HCT116 (cell line): ENCODE measurements at regions not wholly inside any gene's neighbourhood (a gene's known extent, or its start where the extent isn't known, plus 50 kb on each side); places are given as distances from the start of the nearest gene placed in this dataset.

Source experiments
- ATAC-seq: fragments of 200-7000 bp; cut with Tn5 transposase; 2 replicates; pipeline ENCODE4 v1.9.1; 2020; ENCODE audit warnings: mild to moderate bottlenecking, moderate library complexity
- BruUV-seq: library from RNA; stranded (reverse); fragments of 400-500 nt; replicated peaks from 2 replicates; lab custom pipeline; 2021; lab: Mats Ljungman, UMichigan
- CTCF ChIA-PET: fragments of 300-600 bp; sonication (Branson Sonifier 250); formaldehyde crosslinking; loops from one replicate; lab custom pipeline; 2021; ENCODE audit warnings: antibody characterized with exemption; lab: Charles Lee
- POLR2A ChIA-PET: fragments of 300-600, 350-600 bp; sonication (Branson Sonifier 250); formaldehyde crosslinking; loops from one replicate; lab custom pipeline; 2021; ENCODE audit warnings: antibody characterized with exemption; lab: Charles Lee
- RAD21 ChIA-PET, 2 experiments: fragments of 300-600 bp; sonication (Branson Sonifier 250); formaldehyde crosslinking; loops; one replicate each; lab custom pipeline; 2023; ENCODE audit warnings: low total read pairs in 2 of 2; ENCODE audit not compliant: uncharacterized antibody in 2 of 2, unreplicated experiment in 2 of 2, low non-redundant PET in 1 of 2; lab: Charles Lee
- DNase-seq: peaks from one replicate; pipeline ENCODE4 v3.0.0-alpha.2; 2010; ENCODE audit warnings: low read depth, low spot score
- H2AFZ ChIP-seq: fragments of 200-600 bp; shearing (Covaris generic), sonication (generic); 2 replicates; pipeline ENCODE4 v1.6.1; 2017; ENCODE audit warnings: low read depth, mixed run types, mixed read lengths, antibody characterized with exemption, low read length; ENCODE audit not compliant: poor library complexity, severe bottlenecking
- H3K27ac ChIP-seq: 2 replicates; pipeline ENCODE4 v1.5.1; 2012; ENCODE audit warnings: low read depth, low read length
- H3K27me3 ChIP-seq: fragments of 200-600 bp; sonication (generic); 2 replicates; pipeline ENCODE4 v1.6.1; 2016; ENCODE audit warnings: mixed run types, low read length, mixed read lengths; ENCODE audit not compliant: insufficient read depth
- H3K36me3 ChIP-seq, 2 experiments: fragments of 200-500 bp in 1 of 2; fragments of 200-600 bp in 1 of 2; sonication (Bioruptor generic) in 1 of 2; sonication (generic) in 1 of 2; 2 replicates each; pipeline versions ENCODE4 v1.5.1 to v1.6.1; 2014 to 2016; ENCODE audit warnings: low read length in 2 of 2, inconsistent platforms in 1 of 2, mixed read lengths in 1 of 2, mixed run types in 1 of 2; ENCODE audit not compliant: insufficient read depth in 2 of 2, control insufficient read depth in 1 of 2
- H3K4me1 ChIP-seq, 2 experiments: fragments of 200-600 bp in 1 of 2; sonication (generic) in 1 of 2; 2 replicates each; pipeline versions ENCODE4 v1.5.1 to v1.6.1; 2012 to 2017; ENCODE audit warnings: low read length in 2 of 2, inconsistent platforms in 1 of 2, mild to moderate bottlenecking in 1 of 2, mixed read lengths in 1 of 2, mixed run types in 1 of 2, moderate library complexity in 1 of 2; ENCODE audit not compliant: insufficient read depth in 2 of 2, control insufficient read depth in 1 of 2
- H3K4me2 ChIP-seq: fragments of 200-600 bp; sonication (generic); 2 replicates; pipeline ENCODE4 v1.6.1; 2017; ENCODE audit warnings: mixed run types, low read length, mixed read lengths
- H3K4me3 ChIP-seq, 2 experiments: fragments of 200-600 bp in 1 of 2; sonication (generic) in 1 of 2; replicated peaks in 1 of 2; 2 replicates each; pipeline ENCODE4 v1.5.1; 2011 to 2016; ENCODE audit warnings: low read length in 2 of 2, control low read depth in 1 of 2, low read depth in 1 of 2, mild to moderate bottlenecking in 1 of 2, mixed read lengths in 1 of 2, mixed run types in 1 of 2
- H3K79me2 ChIP-seq: fragments of 200-600 bp; sonication (generic); 2 replicates; pipeline ENCODE4 v1.6.1; 2017; ENCODE audit warnings: mild to moderate bottlenecking, mixed run types, low read length, moderate library complexity, mixed read lengths; ENCODE audit not compliant: insufficient read depth
- H3K9ac ChIP-seq: fragments of 200-600 bp; sonication (generic); 2 replicates; pipeline ENCODE4 v1.6.1; 2016; ENCODE audit warnings: low read length, mixed read lengths
- H3K9me2 ChIP-seq: fragments of 200-600 bp; sonication (generic), shearing (Covaris generic); 2 replicates; pipeline ENCODE4 v1.6.1; 2017; ENCODE audit warnings: mixed run types, mild to moderate bottlenecking, moderate library complexity; ENCODE audit not compliant: insufficient read depth
- H3K9me3 ChIP-seq, 2 experiments: fragments of 200-500 bp in 1 of 2; fragments of 200-600 bp in 1 of 2; sonication (Bioruptor generic) in 1 of 2; sonication (generic) in 1 of 2; 2 replicates each; pipeline ENCODE4 v1.6.1; 2014 to 2017; ENCODE audit warnings: low read length in 2 of 2, mixed read lengths in 2 of 2, inconsistent platforms in 1 of 2, low read depth in 1 of 2, mild to moderate bottlenecking in 1 of 2, mixed run types in 1 of 2, moderate library complexity in 1 of 2; ENCODE audit not compliant: control insufficient read depth in 1 of 2, insufficient read depth in 1 of 2
- H4K20me1 ChIP-seq: fragments of 200-600 bp; sonication (generic), shearing (Covaris generic); 2 replicates; pipeline ENCODE4 v1.6.1; 2017; ENCODE audit warnings: mixed run types, mild to moderate bottlenecking, moderate library complexity; ENCODE audit not compliant: insufficient read depth
- CEBPB ChIP-seq: IDR thresholded peaks from 2 replicates; pipeline ENCODE4 v1.6.1; 2012; ENCODE audit warnings: low read depth
- RAD21 ChIP-seq: IDR thresholded peaks from 2 replicates; pipeline ENCODE4 v1.6.1; 2012; ENCODE audit warnings: low read depth, mild to moderate bottlenecking
- SP1 ChIP-seq: IDR thresholded peaks from 2 replicates; pipeline ENCODE4 v1.6.1; 2012; ENCODE audit warnings: low read depth
- SRF ChIP-seq: IDR thresholded peaks from 2 replicates; pipeline ENCODE4 v1.6.1; 2012; ENCODE audit warnings: low read depth
- YY1 ChIP-seq: IDR thresholded peaks from 2 replicates; pipeline ENCODE4 v1.6.1; 2011; ENCODE audit warnings: low read length, low read depth, moderate library complexity, mild to moderate bottlenecking; ENCODE audit not compliant: insufficient replicate concordance; ENCODE audit errors: extremely low read depth
- intact Hi-C: fragments of 100-400 bp; cut with micrococcal nuclease; formaldehyde crosslinking; loops from 2 replicates; pipeline ENCODE4 v1.10.0; 2022
- TF ChIP-seq, protein P1 (sequence below), 3 experiments: fragments of 200-600 bp in 1 of 3; sonication (generic) in 1 of 3; IDR thresholded peaks in 2 of 3; conservative IDR thresholded peaks in 1 of 3; 2 replicates each; pipeline ENCODE4 v1.5.1; 2012 to 2017; ENCODE audit warnings: low read depth in 2 of 3, low read length in 2 of 3, antibody characterized with exemption in 1 of 3, borderline replicate concordance in 1 of 3, control low read depth in 1 of 3, mild to moderate bottlenecking in 1 of 3, mixed read lengths in 1 of 3, mixed run types in 1 of 3, moderate library complexity in 1 of 3; ENCODE audit not compliant: insufficient read depth in 1 of 3
- TF ChIP-seq, protein P2 (sequence below): IDR thresholded peaks from 2 replicates; pipeline ENCODE4 v1.6.1; 2011; ENCODE audit warnings: mild to moderate bottlenecking, low read length, moderate library complexity; ENCODE audit not compliant: insufficient replicate concordance; ENCODE audit errors: extremely low read depth

GRCh38 chr13:24605923-24606372, 74.3 kb upstream of the ATP12A start:
- no peaks in the 10 kb centered on the region for H3K9me2 ChIP-seq
- CTCF ChIA-PET: interaction anchor here (1.2 to 1.3 kb wide), 2 partner anchors 363 to 389 kb away, joined by 3 to 4 read pairs; no protein-coding TSS in a partner anchor
- no peaks in the 10 kb centered on the region for H3K9me3 ChIP-seq
- H3K9ac ChIP-seq: no peak overlapping the region
- DNase-seq (peak; percentile 6), ATAC-seq (peak; percentile 83)
- no peak overlapping the region for H2AFZ ChIP-seq
- TF ChIP-seq YY1 (no peak), SRF (no peak), SP1 (no peak), CEBPB (no peak), RAD21 (peak; percentile 32; the same call in 1 of the 2 replicates)
- TF ChIP-seq, protein P1, sequence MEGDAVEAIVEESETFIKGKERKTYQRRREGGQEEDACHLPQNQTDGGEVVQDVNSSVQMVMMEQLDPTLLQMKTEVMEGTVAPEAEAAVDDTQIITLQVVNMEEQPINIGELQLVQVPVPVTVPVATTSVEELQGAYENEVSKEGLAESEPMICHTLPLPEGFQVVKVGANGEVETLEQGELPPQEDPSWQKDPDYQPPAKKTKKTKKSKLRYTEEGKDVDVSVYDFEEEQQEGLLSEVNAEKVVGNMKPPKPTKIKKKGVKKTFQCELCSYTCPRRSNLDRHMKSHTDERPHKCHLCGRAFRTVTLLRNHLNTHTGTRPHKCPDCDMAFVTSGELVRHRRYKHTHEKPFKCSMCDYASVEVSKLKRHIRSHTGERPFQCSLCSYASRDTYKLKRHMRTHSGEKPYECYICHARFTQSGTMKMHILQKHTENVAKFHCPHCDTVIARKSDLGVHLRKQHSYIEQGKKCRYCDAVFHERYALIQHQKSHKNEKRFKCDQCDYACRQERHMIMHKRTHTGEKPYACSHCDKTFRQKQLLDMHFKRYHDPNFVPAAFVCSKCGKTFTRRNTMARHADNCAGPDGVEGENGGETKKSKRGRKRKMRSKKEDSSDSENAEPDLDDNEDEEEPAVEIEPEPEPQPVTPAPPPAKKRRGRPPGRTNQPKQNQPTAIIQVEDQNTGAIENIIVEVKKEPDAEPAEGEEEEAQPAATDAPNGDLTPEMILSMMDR (IDR thresholded peaks at IDR 0.05 in 2 of 3, conservative IDR thresholded peaks at IDR 0.05 in 1 of 3; ENCODE audit: borderline replicate concordance in 1 of 3, insufficient read depth in 1 of 3, low read depth in 2 of 3, low read length in 2 of 3): peak in 2 of 3 experiments; percentile 18 to 21; a peak in 1 of 6 replicates
- H3K4me1 ChIP-seq: no peaks in the 10 kb centered on the region
- H3K27ac ChIP-seq: no peak overlapping the region
- H3K36me3 ChIP-seq: no peaks in the 10 kb centered on the region
- no peak overlapping the region for H3K4me2 ChIP-seq
- intact Hi-C loops: no loop called here
- POLR2A ChIA-PET: no interaction called here
- H3K4me3 ChIP-seq: no peak overlapping the region
- BruUV-seq: no TSS peak
- no peaks in the 10 kb centered on the region for H3K79me2 ChIP-seq
- RAD21 ChIA-PET: no interaction called here
- H3K27me3 ChIP-seq: no peaks in the 10 kb centered on the region
- H4K20me1 ChIP-seq: no peaks in the 10 kb centered on the region

- ChIA-PET POLR2A (no interaction called here), CTCF (interaction anchor here (1.2 to 1.3 kb wide), 2 partner anchors 362 to 389 kb away, joined by 3 to 4 read pairs; no protein-coding TSS in a partner anchor), RAD21 (no interaction called here)
- no peak overlapping the region for H3K9ac ChIP-seq
- DNase-seq (no peak), ATAC-seq (peak; percentile 17; the same call in 1 of the 2 replicates)
- H3K4me2 ChIP-seq: no peak overlapping the region
- no peaks in the 10 kb centered on the region for H3K4me1 ChIP-seq
- BruUV-seq: no TSS peak
- H3K79me2 ChIP-seq: no peaks in the 10 kb centered on the region
- no peak overlapping the region for H2AFZ ChIP-seq
- no peaks in the 10 kb centered on the region for H3K9me3 ChIP-seq
- TF ChIP-seq, protein P2, sequence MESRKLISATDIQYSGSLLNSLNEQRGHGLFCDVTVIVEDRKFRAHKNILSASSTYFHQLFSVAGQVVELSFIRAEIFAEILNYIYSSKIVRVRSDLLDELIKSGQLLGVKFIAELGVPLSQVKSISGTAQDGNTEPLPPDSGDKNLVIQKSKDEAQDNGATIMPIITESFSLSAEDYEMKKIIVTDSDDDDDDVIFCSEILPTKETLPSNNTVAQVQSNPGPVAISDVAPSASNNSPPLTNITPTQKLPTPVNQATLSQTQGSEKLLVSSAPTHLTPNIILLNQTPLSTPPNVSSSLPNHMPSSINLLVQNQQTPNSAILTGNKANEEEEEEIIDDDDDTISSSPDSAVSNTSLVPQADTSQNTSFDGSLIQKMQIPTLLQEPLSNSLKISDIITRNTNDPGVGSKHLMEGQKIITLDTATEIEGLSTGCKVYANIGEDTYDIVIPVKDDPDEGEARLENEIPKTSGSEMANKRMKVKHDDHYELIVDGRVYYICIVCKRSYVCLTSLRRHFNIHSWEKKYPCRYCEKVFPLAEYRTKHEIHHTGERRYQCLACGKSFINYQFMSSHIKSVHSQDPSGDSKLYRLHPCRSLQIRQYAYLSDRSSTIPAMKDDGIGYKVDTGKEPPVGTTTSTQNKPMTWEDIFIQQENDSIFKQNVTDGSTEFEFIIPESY: no peak
- TF ChIP-seq, protein P1 (IDR thresholded peaks at IDR 0.05 in 2 of 3, conservative IDR thresholded peaks at IDR 0.05 in 1 of 3; ENCODE audit: borderline replicate concordance in 1 of 3, insufficient read depth in 1 of 3, low read depth in 2 of 3, low read length in 2 of 3): 0 out of 6 replicates have a peak, but pooled peaks of 1 of the 3 experiments have one; percentile 2
- H3K27ac ChIP-seq: no peak overlapping the region
- H3K9me2 ChIP-seq: no peaks in the 10 kb centered on the region
- H3K36me3 ChIP-seq: no peaks in the 10 kb centered on the region
- no peaks in the 10 kb centered on the region for H4K20me1 ChIP-seq
- no peaks in the 10 kb centered on the region for H3K27me3 ChIP-seq
- no peak overlapping the region for H3K4me3 ChIP-seq
- intact Hi-C loops: no loop called here
These were observed 73.6 kb upstream of the ATP12A start for GRCh38 chr13:24606486-24607170.
